Erythroblast (primary cell): ENCODE measurements at regions not wholly inside any gene's neighbourhood (a gene's known extent, or its start where the extent isn't known, plus 50 kb on each side); places are given as distances from the start of the nearest gene placed in this dataset.
"Not testable (repeated sequence)": the region's sequence is repeated elsewhere in the genome, so short reads cannot be mapped to it uniquely, and the experiment has no call there.

ENCODE experiments used
- DNase-seq, 2 experiments: peaks; one replicate each; lab custom pipeline; 2025; lab: John Stamatoyannopoulos, UW
- GATA1 ChIP-seq: IDR thresholded peaks from 2 replicates; pipeline ENCODE4 v1.6.1; 2011; ENCODE audit warnings: low read depth, mild to moderate bottlenecking, control low read depth, low read length, moderate library complexity
- POLR2A ChIP-seq: IDR thresholded peaks from 2 replicates; pipeline ENCODE4 v1.6.1; 2011; ENCODE audit warnings: mild to moderate bottlenecking, low read length

- TF ChIP-seq GATA1 (no peak), POLR2A (no peak)
- DNase-seq = peak; percentile 14 to 18
Measured at GRCh38 chr7:116354546-116355423, 144.4 kb downstream of the TES start.

- DNase-seq = no peak
- TF ChIP-seq POLR2A (no peak), GATA1 (no peak)
Measured at GRCh38 chr7:116355424-116355765, 144.1 kb upstream of the CAV2 start.

- no peak for TF ChIP-seq POLR2A
- no peak for TF ChIP-seq GATA1
- no peak for DNase-seq
Measured at GRCh38 chr7:116356333-116356965, 143.1 kb upstream of the CAV2 start.

- no peak for DNase-seq
- no peak for TF ChIP-seq GATA1
- TF ChIP-seq POLR2A = no peak
Measured at GRCh38 chr7:116356979-116357378, 142.6 kb upstream of the CAV2 start.

GRCh38 chr7:116357781-116358670 lies 141.5 kb upstream of the CAV2 start:
- DNase-seq = no peak
- TF ChIP-seq POLR2A (no peak), GATA1 (no peak)

- DNase-seq = no peak
- TF ChIP-seq GATA1 (no peak), POLR2A (no peak)
Measured at GRCh38 chr7:116361767-116362166, 137.8 kb upstream of the CAV2 start.

GRCh38 chr7:116363637-116364432 lies 135.7 kb upstream of the CAV2 start:
- DNase-seq = no peak
- TF ChIP-seq POLR2A (no peak), GATA1 (no peak)

GRCh38 chr7:116364469-116364868 lies 135.1 kb upstream of the CAV2 start:
- no peak for DNase-seq
- no peak for TF ChIP-seq POLR2A
- TF ChIP-seq GATA1 = no peak

- TF ChIP-seq GATA1 = no peak
- TF ChIP-seq POLR2A = no peak
- no peak for DNase-seq
Measured at GRCh38 chr7:116365797-116366196, 133.7 kb upstream of the CAV2 start.

- TF ChIP-seq GATA1 = no peak
- TF ChIP-seq POLR2A = no peak
- DNase-seq = no peak
Measured at GRCh38 chr7:116367171-116367813, 132.2 kb upstream of the CAV2 start.

- TF ChIP-seq POLR2A (no peak), GATA1 (no peak)
- no peak for DNase-seq
Measured at GRCh38 chr7:116368965-116369364, 130.6 kb upstream of the CAV2 start.

GRCh38 chr7:116371536-116371935 lies 128.0 kb upstream of the CAV2 start:
- not testable (repeated sequence) for DNase-seq

GRCh38 chr7:116373229-116373628 lies 126.3 kb upstream of the CAV2 start:
- DNase-seq = not testable (repeated sequence)
